Stimulated activated CD8-positive, alpha-beta memory T cell treated with anti-CD3 and anti-CD28 coated beads, Interleukin-15, amount 100 ng/mL, for 48 hours (primary cell): ENCODE measurements at regions not wholly inside any gene's neighbourhood (a gene's known extent, or its start where the extent isn't known, plus 50 kb on each side); places are given as distances from the start of the nearest gene placed in this dataset.

Experiments
- DNase-seq, 2 donors: peaks; one replicate each; pipeline ENCODE4 v3.0.0-alpha.2; 2020; ENCODE audit warnings: low read depth in 2 of 2

DNA sequence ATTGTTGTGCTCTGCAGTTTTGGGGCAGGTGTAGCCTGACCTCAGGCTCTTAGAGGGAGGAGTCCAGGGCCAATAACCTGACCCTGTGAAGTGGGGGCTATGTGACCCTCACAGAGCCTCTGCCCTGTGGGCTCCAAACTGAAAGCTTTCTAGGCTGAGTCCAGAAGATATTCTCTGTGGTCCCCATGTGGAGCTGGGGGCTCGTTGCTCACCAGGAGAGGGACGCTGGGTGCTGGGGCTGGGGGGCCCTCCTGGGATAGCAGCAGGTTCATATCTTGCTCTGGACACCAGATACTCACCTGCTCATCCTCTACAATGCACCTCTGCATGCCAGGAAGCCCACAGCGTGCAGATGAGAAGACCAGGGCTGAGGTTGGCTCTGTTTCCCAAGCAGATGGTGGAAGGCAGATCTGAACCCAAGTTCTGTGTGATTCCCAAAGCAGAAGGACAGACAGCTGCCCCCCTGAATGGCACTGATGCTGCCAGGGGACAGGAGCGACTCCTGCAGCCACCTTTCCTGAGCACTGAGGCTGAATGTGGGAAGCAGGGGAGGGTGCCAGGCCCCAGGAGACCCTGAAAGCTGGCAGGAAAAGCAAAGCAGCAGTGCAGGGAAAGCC is 1022.0 kb downstream of the TBC1D22A start:
- no peak for DNase-seq

DNA sequence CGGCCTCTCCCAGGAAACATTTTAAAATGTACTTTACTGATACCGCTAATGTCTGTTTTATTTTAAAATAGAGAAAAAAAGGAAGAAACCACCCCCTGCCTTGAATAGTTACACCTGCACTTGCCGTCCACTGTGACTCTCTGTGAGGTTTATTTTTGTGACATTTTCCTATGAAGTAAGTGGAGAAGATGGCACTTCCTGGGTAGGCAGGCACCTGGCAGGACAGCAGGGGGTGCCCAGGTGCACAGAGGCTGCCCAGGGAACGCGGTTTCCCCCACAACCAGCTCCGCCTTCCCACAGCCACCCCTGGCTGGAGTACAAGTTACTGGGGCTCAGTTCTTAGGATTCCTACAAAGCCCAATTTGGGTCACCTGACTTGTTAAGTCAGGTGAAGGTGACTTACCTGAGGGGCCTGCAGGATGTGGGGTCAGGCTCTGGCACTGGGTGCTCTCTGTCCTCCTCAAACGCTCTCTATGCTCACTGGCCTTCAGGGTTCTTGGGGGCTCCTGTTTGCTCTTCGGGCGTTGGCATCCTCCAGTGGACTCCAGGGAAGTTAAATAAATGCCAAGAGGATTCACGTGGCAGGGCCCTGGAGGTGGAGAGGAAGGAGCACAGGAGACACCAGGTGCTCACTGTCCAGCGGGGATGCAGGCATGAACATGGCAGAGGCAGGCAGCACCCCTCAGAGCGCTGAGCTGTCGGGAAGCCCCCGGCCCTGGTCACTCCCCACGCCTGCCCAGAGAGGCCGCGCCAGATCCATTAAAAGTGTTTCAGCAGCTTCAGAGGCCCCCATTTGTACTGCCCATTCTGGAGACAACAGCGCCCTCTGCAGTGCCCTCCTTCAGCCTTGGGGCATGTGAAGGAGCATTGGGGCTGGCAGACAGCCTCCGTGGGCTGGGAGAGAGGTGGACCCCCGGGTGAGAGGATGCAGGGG is 1021.2 kb downstream of the TBC1D22A start:
- DNase-seq: no peak

GRCh38 chr22:47782328-47783075 is 1020.1 kb downstream of the TBC1D22A start:
- DNase-seq: no peak

DNA sequence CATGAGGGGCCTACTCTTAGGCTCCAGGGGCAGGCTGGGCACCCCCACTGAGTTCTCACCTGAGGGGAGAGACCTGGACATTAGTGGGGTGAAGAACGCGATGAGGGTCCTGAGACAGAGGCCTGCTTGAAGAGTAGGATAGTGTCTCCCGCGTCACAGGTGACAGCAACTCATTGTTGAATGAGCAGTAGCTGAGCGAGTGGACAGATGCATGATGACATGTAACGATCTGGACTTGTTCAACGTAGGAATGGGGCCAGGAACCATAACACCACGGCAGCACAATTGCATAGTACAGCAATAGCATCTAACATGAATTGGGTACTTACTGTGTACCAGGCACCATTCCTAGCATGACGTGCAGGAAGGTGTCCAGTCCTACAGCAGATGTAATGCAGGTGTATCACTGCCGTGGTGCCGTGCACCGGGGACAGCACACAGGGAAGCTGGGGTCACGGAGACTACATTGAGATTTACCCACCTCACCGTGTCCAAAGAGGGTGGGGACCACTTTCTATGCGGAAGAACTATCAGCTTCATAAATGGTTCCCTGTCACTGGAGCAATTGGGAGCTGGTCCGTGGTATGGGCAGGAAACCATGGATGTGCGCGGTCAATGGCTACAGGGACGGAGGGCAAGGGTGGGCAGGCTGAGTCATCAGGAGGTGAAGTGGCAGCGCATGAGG is 1019.1 kb downstream of the TBC1D22A start:
- no peak for DNase-seq

GRCh38 chr22:47781024-47781423 is 1018.6 kb downstream of the TBC1D22A start:
- DNase-seq: no peak

GRCh38 chr22:47780281-47780875 is 1017.9 kb downstream of the TBC1D22A start:
- DNase-seq: no peak

DNA sequence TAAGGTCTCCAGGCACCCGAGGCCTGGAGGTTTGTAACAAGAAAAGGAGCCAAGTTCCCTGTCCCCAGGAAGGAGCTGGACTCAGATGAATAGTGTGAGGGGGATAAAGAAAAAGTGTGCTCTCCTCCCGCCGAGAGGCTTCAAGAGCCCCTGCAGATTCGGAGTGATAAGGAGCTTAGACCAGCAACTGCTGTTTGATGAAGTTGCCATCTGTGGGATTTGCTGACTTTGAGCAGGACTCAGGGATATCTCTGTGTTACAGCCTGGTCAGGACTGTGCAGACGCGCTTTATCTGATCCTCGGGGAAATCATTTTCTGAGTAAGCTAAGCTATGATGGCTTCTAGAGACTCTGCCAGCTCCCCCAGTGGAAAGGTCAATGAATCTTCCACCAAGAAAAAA is 1017.0 kb downstream of the TBC1D22A start:
- DNase-seq: no peak

DNA sequence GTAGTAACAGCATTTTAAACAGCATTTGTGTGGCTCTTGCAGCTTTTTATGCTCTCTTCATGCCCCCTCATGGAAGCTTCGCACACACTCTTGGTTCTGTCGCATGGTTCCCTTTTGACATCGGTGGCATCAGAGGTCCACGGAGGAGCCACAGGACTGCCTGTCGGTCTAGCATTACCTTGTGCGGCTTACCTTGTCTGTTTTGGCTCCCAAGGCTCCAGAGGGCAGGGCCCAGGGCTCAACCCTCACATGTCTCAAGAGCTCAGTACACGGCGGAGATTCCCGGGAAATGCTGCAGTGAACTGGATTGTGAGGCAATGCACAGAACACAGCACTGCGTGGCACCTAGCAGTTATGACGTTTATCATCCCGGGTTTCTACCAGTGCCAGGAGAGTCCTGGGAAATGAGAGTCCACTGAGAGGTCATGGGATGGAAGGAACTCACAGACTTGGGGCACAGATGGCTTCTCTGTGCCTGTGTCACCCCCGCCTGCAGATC is 1015.8 kb downstream of the TBC1D22A start:
- DNase-seq: no peak

- no peak for DNase-seq
These were observed 1015.0 kb downstream of the TBC1D22A start for GRCh38 chr22:47777426-47777825.

GRCh38 chr22:47776329-47776728 is 1013.9 kb downstream of the TBC1D22A start:
- DNase-seq: no peak

DNA sequence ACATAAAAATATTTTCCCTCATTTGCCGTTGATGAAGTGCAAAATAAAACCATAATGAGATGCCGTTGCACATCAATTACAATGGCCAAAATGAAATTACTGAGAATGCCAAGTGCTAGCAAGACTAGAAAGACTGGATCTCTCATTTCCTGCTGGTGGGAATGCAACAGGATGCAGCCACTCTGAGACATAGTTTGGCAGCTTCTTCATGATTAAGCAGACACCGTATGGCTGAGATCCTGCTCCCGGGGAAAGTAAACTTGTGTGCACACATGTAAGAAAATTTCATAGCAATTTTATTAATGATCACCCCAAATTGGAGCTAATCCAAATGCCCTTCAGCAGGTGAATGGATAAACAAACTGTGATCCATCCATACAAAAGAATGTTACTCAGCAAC is 1013.2 kb downstream of the TBC1D22A start:
- DNase-seq: no peak

GRCh38 chr22:47775191-47775590 is 1012.7 kb downstream of the TBC1D22A start:
- DNase-seq: no peak

DNA sequence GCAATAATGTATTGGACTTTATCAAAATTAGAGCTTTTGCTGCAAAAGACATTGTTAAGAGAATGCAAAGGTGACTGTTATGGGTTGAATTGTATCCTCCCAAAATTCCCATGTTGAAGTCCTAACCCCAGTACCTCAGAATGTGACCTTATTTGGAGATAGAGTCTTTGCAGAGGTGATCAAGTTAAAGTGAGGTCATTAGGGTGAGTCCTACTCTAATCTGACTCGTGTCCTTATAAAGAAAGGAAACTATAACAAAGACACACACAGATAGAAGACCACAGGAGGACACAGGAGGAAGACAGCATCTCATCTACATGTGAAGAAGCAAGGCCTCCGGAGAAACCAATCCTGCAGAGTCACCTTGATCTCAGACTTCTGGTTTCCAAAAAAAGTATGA is 1011.2 kb downstream of the TBC1D22A start:
- no peak for DNase-seq

- DNase-seq: no peak
These were observed 1010.4 kb downstream of the TBC1D22A start for GRCh38 chr22:47772864-47773263.

- DNase-seq: no peak
These were observed 1007.2 kb downstream of the TBC1D22A start for GRCh38 chr22:47769652-47770051.

DNA sequence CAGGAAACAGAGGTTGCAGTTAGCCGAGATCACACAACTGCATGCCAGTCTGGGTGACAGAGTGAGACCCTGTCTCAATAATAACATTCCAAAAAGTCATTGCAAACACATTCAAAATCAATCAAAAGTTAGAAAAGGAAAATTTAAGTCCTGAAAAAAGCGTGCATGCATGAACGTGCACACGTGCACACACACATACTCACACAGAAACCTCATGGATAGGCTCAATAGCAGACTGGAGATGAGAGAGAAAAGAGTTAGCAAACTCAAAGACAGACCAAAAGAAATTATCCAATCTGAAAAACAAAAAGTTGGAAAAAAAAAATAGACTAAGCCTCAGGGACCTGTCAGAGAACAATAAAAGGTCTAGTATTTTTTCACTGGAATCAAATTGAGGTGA is 1005.6 kb downstream of the TBC1D22A start:
- DNase-seq: no peak

- no peak for DNase-seq
These were observed 1005.0 kb downstream of the TBC1D22A start for GRCh38 chr22:47767403-47767802.

DNA sequence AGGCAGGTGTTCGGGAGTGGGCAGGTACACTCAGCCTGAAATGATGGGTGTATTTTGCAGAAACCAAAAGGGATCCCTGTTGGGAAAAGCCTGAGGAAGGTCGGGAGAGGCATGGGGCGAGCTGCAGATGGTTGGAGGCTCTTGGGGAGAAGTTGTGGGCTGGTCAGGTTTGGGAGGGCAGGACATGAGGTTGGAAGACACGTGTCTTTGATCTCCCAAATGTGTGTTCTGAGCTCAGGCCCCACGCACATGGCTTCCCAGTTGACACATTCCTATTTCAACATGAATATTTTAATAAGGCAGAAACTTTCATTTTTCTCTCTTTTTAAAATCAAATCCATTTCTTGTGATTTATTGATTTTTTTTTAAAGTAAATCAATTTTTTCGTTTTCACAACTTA is 1003.3 kb downstream of the TBC1D22A start:
- no peak for DNase-seq

GRCh38 chr22:47762141-47762540 is 999.7 kb downstream of the TBC1D22A start:
- no peak for DNase-seq

GRCh38 chr22:47759909-47760308 is 997.5 kb downstream of the TBC1D22A start:
- no peak for DNase-seq

DNA sequence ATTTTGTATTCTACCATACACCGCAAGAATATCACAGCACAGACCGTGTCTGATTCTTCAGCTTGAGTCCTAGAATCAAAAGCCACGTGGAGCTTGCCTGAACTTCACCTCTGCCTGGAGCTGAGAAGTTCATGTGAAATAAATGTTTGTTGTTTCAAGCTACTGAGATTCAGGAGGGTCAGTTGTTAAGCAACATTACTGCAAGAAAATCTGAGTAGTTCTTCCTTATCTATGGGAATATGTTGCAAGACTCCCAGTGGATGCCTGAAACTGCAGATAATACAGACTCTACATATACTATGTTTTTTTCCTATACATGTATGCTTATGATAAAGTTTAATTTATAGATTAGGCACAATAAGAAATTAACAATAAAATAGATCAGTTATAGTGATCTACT is 995.3 kb downstream of the TBC1D22A start:
- no peak for DNase-seq
